ENCODE measurements at regions not wholly inside any gene's neighbourhood (a gene's known extent, or its start where the extent isn't known, plus 50 kb on each side); places are given as distances from the start of the nearest gene placed in this dataset.

DNA sequence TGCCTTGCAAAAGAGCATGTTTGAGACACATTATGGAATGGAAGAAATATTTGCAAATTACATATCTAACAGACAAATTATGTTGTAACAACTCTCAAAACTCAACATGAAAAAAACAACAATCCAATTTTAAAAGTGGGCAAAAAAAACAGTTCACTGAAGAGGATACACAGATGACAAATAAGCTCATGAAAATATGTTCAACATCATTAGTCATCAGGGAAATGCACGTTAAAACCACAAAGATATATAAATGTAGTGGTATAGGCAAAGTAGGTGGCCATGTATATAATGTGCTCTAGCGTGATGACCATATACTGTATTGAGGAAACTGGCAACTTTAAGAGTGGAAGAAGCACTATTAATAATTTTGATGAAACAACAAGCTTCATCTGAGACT lies 220.1 kb downstream of the IRS1 start:
- Histone ChIP-seq H3K4me3 (no peak overlapping the region), H2AFZ (no peak overlapping the region), H3K79me2 (replicated peaks; ENCODE audit: insufficient read depth) (no peaks in the 10 kb centered on the region), H4K20me1 (replicated peaks; ENCODE audit: insufficient read depth) (no peaks in the 10 kb centered on the region), H3K4me1 (ENCODE audit: insufficient read depth) (peaks cover 14% of the 10 kb centered on the region; the same call in 1 of the 2 replicates), H3K4me2 (no peak overlapping the region), H3K27me3 (ENCODE audit: insufficient read depth) (no peaks in the 10 kb centered on the region), H3F3A (replicated peaks; ENCODE audit: low read depth) (no peaks in the 10 kb centered on the region), H3K9me2 (ENCODE audit: insufficient read depth) (peaks cover 11% of the 10 kb centered on the region), H3K27ac (ENCODE audit: low read depth) (no peak overlapping the region), H3K36me3 (ENCODE audit: insufficient read depth) (no peaks in the 10 kb centered on the region)
- Mint-ChIP-seq H3K36me3 (ENCODE audit: low read depth) (no peaks in the 10 kb centered on the region), H3K27me3 (ENCODE audit: insufficient read depth, low read depth, poor library complexity) (no peaks in the 10 kb centered on the region), H3K27ac (no peak overlapping the region), H3K9me3 (no peaks in the 10 kb centered on the region), H3K4me1 (peaks cover 19% of the 10 kb centered on the region), H3K4me3 (no peak overlapping the region)
- TF ChIP-seq POLR2AphosphoS5 (IDR thresholded peaks at IDR 0.05; ENCODE audit: low read depth) (no peak), NANOG (IDR thresholded peaks at IDR 0.05; ENCODE audit: borderline replicate concordance) (no peak), CREB1 (CRISPR knock-in tag; IDR thresholded peaks at IDR 0.05; ENCODE audit: low read depth) (no peak), EZH2phosphoT487 (IDR thresholded peaks at IDR 0.05; ENCODE audit: unreplicated experiment) (no peak)
- TF ChIP-seq, protein P1, sequence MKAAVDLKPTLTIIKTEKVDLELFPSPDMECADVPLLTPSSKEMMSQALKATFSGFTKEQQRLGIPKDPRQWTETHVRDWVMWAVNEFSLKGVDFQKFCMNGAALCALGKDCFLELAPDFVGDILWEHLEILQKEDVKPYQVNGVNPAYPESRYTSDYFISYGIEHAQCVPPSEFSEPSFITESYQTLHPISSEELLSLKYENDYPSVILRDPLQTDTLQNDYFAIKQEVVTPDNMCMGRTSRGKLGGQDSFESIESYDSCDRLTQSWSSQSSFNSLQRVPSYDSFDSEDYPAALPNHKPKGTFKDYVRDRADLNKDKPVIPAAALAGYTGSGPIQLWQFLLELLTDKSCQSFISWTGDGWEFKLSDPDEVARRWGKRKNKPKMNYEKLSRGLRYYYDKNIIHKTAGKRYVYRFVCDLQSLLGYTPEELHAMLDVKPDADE (IDR thresholded peaks at IDR 0.05) = no peak
- TF ChIP-seq, protein P2, sequence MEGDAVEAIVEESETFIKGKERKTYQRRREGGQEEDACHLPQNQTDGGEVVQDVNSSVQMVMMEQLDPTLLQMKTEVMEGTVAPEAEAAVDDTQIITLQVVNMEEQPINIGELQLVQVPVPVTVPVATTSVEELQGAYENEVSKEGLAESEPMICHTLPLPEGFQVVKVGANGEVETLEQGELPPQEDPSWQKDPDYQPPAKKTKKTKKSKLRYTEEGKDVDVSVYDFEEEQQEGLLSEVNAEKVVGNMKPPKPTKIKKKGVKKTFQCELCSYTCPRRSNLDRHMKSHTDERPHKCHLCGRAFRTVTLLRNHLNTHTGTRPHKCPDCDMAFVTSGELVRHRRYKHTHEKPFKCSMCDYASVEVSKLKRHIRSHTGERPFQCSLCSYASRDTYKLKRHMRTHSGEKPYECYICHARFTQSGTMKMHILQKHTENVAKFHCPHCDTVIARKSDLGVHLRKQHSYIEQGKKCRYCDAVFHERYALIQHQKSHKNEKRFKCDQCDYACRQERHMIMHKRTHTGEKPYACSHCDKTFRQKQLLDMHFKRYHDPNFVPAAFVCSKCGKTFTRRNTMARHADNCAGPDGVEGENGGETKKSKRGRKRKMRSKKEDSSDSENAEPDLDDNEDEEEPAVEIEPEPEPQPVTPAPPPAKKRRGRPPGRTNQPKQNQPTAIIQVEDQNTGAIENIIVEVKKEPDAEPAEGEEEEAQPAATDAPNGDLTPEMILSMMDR (conservative IDR thresholded peaks at IDR 0.05; ENCODE audit: low read depth in 2 of 2) = no peak
- DNase-seq (ENCODE audit: low spot score) (no peak), ATAC-seq (no peak)

DNA sequence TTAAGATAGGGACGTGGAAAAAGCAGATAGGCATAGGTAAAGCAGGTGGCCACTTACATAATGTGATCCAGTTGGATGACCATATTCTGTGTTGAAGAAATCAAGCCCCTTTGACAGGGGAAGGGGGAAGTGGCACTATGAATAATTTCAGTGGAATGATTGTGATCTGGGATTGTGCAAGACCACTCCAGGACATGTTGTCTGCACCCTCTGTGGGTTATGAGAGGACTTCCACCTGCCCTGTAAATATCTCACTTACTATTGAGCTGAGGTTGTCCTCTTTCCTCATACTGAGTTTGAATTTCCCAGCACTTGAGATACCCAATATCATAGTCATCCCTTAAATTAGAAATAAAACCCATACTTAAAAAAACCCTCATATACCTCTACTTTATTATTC lies 220.7 kb downstream of the IRS1 start:
- H3K36me3 Mint-ChIP-seq (ENCODE audit: low read depth) = no peaks in the 10 kb centered on the region
- H3K79me2 ChIP-seq (replicated peaks; ENCODE audit: insufficient read depth) = no peaks in the 10 kb centered on the region
- H3K4me3 ChIP-seq = no peak overlapping the region
- peaks cover 19% of the 10 kb centered on the region for H3K4me1 Mint-ChIP-seq
- peaks cover 14% of the 10 kb centered on the region; the same call in 1 of the 2 replicates for H3K4me1 ChIP-seq (ENCODE audit: insufficient read depth)
- no peaks in the 10 kb centered on the region for H4K20me1 ChIP-seq (replicated peaks; ENCODE audit: insufficient read depth)
- no peak overlapping the region for H3K4me2 ChIP-seq
- ATAC-seq (no peak), DNase-seq (ENCODE audit: low spot score) (no peak)
- no peak overlapping the region for H3K4me3 Mint-ChIP-seq
- no peak for TF ChIP-seq POLR2AphosphoS5 (IDR thresholded peaks at IDR 0.05; ENCODE audit: low read depth)
- TF ChIP-seq JUNB (IDR thresholded peaks at IDR 0.05; ENCODE audit: unreplicated experiment) = no peak
- TF ChIP-seq, protein P3, sequence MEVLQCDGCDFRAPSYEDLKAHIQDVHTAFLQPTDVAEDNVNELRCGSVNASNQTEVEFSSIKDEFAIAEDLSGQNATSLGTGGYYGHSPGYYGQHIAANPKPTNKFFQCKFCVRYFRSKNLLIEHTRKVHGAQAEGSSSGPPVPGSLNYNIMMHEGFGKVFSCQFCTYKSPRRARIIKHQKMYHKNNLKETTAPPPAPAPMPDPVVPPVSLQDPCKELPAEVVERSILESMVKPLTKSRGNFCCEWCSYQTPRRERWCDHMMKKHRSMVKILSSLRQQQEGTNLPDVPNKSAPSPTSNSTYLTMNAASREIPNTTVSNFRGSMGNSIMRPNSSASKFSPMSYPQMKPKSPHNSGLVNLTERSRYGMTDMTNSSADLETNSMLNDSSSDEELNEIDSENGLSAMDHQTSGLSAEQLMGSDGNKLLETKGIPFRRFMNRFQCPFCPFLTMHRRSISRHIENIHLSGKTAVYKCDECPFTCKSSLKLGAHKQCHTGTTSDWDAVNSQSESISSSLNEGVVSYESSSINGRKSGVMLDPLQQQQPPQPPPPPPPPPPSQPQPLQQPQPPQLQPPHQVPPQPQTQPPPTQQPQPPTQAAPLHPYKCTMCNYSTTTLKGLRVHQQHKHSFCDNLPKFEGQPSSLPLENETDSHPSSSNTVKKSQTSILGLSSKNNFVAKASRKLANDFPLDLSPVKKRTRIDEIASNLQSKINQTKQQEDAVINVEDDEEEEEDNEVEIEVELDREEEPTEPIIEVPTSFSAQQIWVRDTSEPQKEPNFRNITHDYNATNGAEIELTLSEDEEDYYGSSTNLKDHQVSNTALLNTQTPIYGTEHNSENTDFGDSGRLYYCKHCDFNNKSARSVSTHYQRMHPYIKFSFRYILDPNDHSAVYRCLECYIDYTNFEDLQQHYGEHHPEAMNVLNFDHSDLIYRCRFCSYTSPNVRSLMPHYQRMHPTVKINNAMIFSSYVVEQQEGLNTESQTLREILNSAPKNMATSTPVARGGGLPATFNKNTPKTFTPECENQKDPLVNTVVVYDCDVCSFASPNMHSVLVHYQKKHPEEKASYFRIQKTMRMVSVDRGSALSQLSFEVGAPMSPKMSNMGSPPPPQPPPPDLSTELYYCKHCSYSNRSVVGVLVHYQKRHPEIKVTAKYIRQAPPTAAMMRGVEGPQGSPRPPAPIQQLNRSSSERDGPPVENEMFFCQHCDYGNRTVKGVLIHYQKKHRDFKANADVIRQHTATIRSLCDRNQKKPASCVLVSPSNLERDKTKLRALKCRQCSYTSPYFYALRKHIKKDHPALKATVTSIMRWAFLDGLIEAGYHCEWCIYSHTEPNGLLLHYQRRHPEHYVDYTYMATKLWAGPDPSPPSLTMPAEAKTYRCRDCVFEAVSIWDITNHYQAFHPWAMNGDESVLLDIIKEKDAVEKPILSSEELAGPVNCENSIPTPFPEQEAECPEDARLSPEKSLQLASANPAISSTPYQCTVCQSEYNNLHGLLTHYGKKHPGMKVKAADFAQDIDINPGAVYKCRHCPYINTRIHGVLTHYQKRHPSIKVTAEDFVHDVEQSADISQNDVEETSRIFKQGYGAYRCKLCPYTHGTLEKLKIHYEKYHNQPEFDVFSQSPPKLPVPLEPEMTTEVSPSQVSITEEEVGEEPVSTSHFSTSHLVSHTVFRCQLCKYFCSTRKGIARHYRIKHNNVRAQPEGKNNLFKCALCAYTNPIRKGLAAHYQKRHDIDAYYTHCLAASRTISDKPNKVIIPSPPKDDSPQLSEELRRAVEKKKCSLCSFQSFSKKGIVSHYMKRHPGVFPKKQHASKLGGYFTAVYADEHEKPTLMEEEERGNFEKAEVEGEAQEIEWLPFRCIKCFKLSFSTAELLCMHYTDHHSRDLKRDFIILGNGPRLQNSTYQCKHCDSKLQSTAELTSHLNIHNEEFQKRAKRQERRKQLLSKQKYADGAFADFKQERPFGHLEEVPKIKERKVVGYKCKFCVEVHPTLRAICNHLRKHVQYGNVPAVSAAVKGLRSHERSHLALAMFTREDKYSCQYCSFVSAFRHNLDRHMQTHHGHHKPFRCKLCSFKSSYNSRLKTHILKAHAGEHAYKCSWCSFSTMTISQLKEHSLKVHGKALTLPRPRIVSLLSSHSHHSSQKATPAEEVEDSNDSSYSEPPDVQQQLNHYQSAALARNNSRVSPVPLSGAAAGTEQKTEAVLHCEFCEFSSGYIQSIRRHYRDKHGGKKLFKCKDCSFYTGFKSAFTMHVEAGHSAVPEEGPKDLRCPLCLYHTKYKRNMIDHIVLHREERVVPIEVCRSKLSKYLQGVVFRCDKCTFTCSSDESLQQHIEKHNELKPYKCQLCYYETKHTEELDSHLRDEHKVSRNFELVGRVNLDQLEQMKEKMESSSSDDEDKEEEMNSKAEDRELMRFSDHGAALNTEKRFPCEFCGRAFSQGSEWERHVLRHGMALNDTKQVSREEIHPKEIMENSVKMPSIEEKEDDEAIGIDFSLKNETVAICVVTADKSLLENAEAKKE (CRISPR knock-in tag; IDR thresholded peaks at IDR 0.05) = no peak
- no peak overlapping the region for H2AFZ ChIP-seq
- peaks cover 11% of the 10 kb centered on the region for H3K9me2 ChIP-seq (ENCODE audit: insufficient read depth)
- no peaks in the 10 kb centered on the region for H3K27me3 Mint-ChIP-seq (ENCODE audit: insufficient read depth, low read depth, poor library complexity)
- no peak overlapping the region for H3K27ac Mint-ChIP-seq
- no peaks in the 10 kb centered on the region for H3F3A ChIP-seq (replicated peaks; ENCODE audit: low read depth)
- H3K36me3 ChIP-seq (ENCODE audit: insufficient read depth) = no peaks in the 10 kb centered on the region
- H3K27ac ChIP-seq (ENCODE audit: low read depth) = no peak overlapping the region
- no peaks in the 10 kb centered on the region for H3K9me3 Mint-ChIP-seq
- no peaks in the 10 kb centered on the region for H3K27me3 ChIP-seq (ENCODE audit: insufficient read depth)
